HG02852 (cell line): ENCODE measurements at regions not wholly inside any gene's neighbourhood (a gene's known extent, or its start where the extent isn't known, plus 50 kb on each side); places are given as distances from the start of the nearest gene placed in this dataset.

Experiments
- ATAC-seq: cut with Tn5 transposase; IDR thresholded peaks from one replicate; pipeline ENCODE4 v1.9.1; 2021; ENCODE audit warnings: mild to moderate bottlenecking, moderate library complexity; ENCODE audit not compliant: unreplicated experiment

- ATAC-seq: no peak
These were observed 464.1 kb downstream of the TNS1 start for GRCh38 chr2:217538719-217539118.

GRCh38 chr2:217535957-217536708 is 466.7 kb downstream of the TNS1 start:
- no peak for ATAC-seq

GRCh38 chr2:217530392-217531090 is 472.3 kb downstream of the TNS1 start:
- ATAC-seq: no peak

GRCh38 chr2:217529271-217529670 is 473.5 kb downstream of the TNS1 start:
- ATAC-seq: no peak

GRCh38 chr2:217527590-217528202 is 475.1 kb downstream of the TNS1 start:
- no peak for ATAC-seq

- no peak for ATAC-seq
These were observed 477.7 kb downstream of the TNS1 start for GRCh38 chr2:217525076-217525475.

GRCh38 chr2:217523286-217523685 is 479.5 kb downstream of the TNS1 start:
- ATAC-seq: no peak

GRCh38 chr2:217521820-217522219 is 481.0 kb downstream of the TNS1 start:
- ATAC-seq: no peak

GRCh38 chr2:217520356-217521010 is 482.3 kb downstream of the TNS1 start:
- no peak for ATAC-seq

GRCh38 chr2:217517402-217517801 is 485.4 kb downstream of the TNS1 start:
- no peak for ATAC-seq

- ATAC-seq: no peak
These were observed 487.0 kb downstream of the TNS1 start for GRCh38 chr2:217515615-217516309.

- no peak for ATAC-seq
These were observed 489.5 kb downstream of the TNS1 start for GRCh38 chr2:217513258-217513657.

GRCh38 chr2:217512728-217513127 is 490.1 kb downstream of the TNS1 start:
- ATAC-seq: no peak

- ATAC-seq: no peak
These were observed 490.5 kb downstream of the TNS1 start for GRCh38 chr2:217512259-217512658.

GRCh38 chr2:217511850-217512249 is 490.9 kb downstream of the TNS1 start:
- no peak for ATAC-seq

GRCh38 chr2:217510771-217511291 is 492.0 kb downstream of the TNS1 start:
- peak; percentile 57 for ATAC-seq

GRCh38 chr2:217505303-217505702 is 497.5 kb downstream of the TNS1 start:
- ATAC-seq: no peak

- no peak for ATAC-seq
These were observed 500.9 kb downstream of the TNS1 start for GRCh38 chr2:217501887-217502286.

GRCh38 chr2:217497843-217498377 is 504.9 kb downstream of the TNS1 start:
- ATAC-seq: no peak

- ATAC-seq: no peak
These were observed 508.2 kb downstream of the TNS1 start for GRCh38 chr2:217494557-217494956.
